A549 (cell line): ENCODE measurements at regions not wholly inside any gene's neighbourhood (a gene's known extent, or its start where the extent isn't known, plus 50 kb on each side); places are given as distances from the start of the nearest gene placed in this dataset.

Experiments used
- CBX2 ChIP-seq: fragments of 200-600 bp; sonication (generic); IDR thresholded peaks from 2 replicates; pipeline ENCODE4 v1.6.1; 2016; ENCODE audit warnings: low read depth, mild to moderate bottlenecking, borderline replicate concordance
- CTCF ChIP-seq: fragments of >200 bp; sonication (Bioruptor Twin); formaldehyde crosslinking; IDR thresholded peaks from 3 replicates; pipeline ENCODE4 v1.5.1; 2016
- E2F6 ChIP-seq: IDR thresholded peaks from 2 replicates; pipeline ENCODE4 v1.6.1; 2012; ENCODE audit warnings: low read depth, borderline replicate concordance
- RAD21 ChIP-seq, 2 experiments: fragments of >200 bp in 1 of 2; sonication (Bioruptor Twin) in 1 of 2; formaldehyde crosslinking in 1 of 2; IDR thresholded peaks in 1 of 2; conservative IDR thresholded peaks in 1 of 2; 2 replicates in 1 of 2; 3 replicates in 1 of 2; pipeline ENCODE4 v1.6.1; 2012 to 2018; ENCODE audit warnings: inconsistent platforms in 1 of 2

GRCh38 chr2:33730193-33730592 is 131.1 kb upstream of the FAM98A start:
- TF ChIP-seq CBX2 = no peak
- TF ChIP-seq RAD21 (conservative IDR thresholded peaks at IDR 0.05 in 1 of 2, IDR thresholded peaks at IDR 0.05 in 1 of 2) = no peak
- no peak for TF ChIP-seq CTCF
- no peak for TF ChIP-seq E2F6
